Hippocampal formation (tissue), 2 donors: ENCODE measurements at regions not wholly inside any gene's neighbourhood (a gene's known extent, or its start where the extent isn't known, plus 50 kb on each side); places are given as distances from the start of the nearest gene placed in this dataset.

Source experiments
- DNase-seq, 2 donors: peaks; one replicate each; lab custom pipeline; 2025; lab: John Stamatoyannopoulos, UW

DNA sequence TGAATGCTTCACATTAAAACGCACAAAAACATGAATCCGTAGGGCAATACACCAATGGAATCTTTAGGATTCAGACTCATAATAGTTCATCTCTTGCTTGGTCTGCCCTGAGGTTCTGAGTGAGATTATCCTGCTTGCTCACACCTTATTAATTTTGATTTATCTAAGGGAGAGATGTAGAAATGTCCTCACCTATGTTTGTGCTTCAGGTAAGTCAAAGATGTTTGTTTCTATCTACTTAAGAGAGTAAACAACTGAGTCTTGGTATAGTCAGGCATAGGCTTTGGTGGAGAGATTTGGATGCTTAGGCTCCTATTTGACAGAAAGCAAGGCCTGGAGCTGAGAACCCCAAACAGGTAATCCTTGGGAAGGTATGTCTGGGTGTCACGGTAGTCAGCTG lies 231.0 kb upstream of the TNP1 start:
- no peak for DNase-seq

DNA sequence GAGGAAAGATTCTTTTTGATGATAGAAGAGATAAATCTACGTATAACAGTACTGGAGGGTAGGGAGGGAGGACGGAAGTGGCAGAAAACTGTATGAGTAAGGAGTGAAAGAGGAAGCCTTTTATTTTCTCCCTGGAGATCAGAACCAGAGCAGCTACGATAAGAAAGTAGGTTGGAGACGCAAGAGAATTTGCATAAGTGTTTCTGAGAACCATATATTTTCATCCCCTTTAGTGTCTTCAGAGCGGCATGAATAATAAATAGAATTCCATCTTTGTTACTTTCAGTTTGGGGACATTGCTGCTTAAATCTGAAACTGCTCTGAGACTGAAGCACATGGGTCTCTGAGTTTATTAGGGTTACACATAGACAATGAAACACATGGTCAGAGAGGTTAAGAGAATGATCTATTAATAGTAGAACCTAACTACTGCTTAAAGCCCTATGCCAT lies 230.2 kb upstream of the TNP1 start:
- no peak for DNase-seq

DNA sequence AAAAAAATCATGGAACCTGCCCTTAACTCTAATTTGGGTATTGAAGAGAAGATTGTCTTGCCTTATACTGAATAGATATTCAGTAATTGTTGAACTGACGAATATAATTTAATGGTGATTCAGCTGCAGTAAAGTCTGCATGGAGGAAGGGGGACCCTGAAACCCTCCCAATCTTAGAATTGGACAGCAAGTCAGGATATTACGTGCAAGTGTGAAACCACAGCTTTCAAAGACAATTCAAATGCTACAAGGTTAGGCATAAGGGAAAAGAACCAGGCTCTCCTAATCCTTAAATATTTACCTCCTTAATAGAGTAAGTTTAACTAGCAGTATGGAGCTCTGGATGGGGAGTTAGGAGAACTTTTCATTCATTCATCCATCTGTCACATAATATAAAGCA lies 226.9 kb upstream of the TNP1 start:
- no peak for DNase-seq

DNA sequence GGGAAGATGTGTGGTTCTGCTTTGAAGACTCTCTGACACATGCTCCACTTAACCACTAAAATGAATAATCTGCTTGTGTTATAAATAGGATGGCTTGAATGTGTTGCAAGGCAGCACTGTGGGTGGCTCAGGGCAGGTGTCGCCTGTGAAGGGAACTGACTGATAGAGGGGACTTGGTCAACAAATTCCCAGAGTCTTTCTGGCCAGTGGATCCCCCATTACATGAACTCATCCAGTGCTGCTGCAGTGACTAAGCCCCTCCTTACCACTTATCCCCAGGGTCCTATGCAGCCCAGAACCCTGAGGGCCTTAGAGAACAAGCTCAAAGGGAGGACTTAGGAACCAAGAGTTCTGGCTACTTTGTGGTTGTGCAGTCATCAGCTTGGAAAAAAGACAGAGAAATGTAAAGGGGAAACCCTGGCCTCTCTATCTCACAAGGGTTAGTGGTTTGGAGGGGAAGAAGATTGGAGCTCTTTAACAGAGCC lies 226.2 kb upstream of the TNP1 start:
- DNase-seq: no peak

DNA sequence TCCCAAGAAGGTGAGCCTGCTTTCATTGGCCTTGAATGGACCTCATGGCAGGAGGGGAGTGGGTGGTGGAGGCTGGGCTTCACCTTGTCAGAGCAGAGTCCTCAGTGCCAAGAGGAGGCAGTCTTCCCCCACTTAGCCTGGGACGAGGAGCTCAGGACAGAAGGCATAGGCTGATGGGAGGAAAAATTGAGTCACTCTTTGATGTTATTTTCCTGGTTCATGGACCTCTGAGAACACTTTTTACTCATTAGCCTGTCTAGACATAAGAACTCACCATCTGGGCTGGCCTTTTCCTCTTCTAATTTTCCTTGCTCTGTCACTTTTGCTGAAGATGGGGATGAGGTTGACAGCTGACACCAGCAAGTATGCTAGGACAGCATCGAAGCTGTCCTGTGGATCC lies 225.7 kb upstream of the TNP1 start:
- DNase-seq: no peak

DNA sequence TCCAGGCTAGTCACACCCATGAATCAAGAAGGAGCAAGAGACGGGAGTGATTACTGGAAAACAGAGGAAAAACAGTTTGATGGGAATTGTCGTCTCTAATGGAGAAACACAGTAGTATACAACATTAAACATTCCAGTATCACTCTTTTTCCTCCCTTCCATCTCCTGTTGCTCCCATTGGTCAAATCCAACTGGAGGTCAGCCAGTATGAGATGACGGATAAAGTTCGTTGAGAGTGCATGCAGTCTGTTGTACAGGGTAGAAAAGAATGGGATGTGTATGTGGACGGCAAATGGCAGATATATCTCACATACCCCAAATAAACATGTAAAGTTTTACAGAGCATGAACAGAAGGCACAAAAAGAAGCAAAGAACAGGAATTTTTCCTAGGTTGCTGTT lies 221.9 kb upstream of the TNP1 start:
- no peak for DNase-seq

DNA sequence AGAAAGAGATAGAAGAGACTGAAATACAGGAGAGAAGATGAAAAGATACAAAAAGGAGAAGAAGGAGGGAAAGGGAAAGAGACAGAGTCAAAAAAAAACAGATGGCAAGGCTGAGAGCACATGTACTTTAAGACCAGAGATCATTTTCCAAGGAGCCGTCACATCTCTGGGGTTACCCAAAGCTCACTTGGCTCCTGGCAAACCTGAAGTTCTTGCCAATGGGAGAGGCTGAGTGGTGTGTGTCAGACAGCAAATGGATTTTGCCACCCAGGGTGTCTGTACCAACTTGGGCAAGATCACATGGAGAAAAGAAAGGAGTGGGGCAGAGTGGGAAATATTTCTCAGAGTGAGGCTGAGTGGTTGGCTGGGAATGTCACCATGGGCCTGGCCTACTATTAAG lies 219.3 kb upstream of the TNP1 start:
- DNase-seq: no peak

DNA sequence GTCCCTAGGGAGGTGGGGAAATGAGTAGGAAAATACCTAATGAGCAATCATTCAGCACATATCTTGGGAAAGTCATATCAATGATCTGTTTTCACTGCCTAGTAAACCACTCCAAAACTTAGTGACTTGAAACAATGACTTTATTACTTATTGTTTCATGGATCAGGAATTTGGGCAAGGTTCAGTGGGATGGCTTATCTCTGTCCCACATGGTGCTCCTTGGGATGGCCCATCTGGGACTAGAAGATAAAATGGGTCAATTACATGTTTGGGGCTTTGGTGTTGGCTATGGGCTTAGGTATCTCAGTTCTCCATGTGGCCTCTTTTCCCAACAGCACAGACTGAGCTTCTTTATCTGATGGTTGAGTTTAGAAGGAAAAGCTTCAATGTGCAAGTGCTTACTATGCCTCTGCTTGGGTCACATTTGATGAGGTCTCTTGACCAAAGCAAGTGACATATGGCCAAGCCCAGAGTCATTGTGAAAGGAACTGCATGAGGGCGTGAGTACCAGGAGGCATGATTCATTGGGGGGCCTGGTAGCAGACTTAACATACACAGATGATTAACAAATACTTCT lies 218.1 kb upstream of the TNP1 start:
- no peak for DNase-seq

DNA sequence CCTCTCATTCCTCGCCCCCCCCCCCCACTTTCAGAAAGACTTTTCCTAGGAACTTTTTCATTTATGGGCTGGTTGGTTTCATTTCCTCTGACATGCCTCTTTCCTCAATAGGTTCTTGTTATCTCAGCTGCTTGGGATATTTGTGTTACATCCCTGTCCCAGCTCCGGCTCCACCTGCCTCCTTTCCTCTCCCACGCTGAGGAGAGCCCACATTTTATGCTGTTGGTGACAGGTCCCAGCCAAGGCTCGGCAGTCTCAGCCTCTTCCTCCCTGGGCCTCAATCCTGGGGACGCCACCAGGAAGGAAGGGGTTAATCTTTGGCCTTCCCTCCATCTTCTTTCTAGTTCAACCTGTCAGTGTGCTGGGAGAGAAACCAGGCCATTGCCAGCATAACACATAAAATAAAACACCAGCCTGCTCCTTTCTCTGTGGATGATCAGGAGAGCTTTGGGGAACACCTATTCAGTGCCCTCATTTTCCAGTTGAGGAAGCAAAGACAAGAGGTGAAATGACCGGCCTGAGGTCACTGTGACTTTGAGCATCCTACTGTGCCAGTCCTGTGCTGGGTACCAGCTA lies 216.9 kb upstream of the TNP1 start:
- DNase-seq: no peak

DNA sequence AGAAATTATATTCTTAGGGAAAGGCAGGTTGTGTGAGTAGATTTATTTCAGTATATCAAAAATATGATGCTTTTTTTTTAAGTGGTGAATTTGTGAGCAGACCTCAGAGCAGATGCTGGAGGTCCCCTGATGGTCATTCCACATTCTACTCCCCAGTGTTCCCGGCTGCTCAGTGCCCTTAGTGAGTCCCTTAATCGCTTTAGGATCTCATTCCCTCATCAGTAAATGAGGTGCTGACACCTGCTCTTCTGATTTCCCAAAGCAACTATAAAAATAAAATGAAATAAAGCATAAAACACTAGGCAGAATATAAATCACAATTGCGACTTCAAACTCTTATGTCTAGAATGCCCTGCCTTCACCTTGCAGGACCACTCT lies 216.2 kb upstream of the TNP1 start:
- DNase-seq: no peak

DNA sequence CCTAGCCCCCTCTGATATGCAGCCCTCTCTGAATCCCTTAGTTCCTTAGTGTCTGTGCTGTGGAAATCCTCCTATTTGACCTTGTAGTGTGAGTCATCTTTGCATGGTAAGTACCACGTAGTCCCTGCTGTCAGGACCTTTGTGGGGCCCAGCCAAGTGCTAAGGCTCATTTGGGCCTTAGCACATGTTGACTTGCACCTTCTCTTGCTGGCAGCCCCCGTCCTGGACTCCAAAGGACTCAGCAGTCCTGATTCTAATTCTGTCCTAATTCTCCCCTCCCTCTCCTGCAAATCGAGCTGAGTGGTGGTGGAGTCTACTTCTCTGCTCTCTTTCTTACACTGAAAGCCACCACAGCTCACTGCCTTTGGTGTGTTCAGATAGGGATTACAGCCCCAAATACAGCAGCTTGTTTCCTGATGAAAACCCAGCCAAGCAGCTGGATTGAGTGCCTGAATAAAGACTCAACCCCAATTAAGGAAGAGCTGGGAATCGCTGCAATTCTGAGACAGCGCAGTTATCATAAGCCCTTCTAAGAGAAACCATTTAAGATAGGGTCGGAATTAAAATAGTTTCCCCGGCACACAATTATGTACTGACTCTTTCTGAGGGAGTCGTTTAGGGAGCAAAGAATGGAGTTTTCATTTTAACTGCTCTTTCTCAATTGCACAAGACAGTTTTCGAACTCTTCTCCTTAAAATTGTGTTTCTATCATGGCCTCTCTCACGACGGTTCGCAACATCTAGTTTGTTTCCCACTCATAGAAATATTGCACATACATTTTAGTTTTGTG lies 215.6 kb upstream of the TNP1 start:
- no peak for DNase-seq

DNA sequence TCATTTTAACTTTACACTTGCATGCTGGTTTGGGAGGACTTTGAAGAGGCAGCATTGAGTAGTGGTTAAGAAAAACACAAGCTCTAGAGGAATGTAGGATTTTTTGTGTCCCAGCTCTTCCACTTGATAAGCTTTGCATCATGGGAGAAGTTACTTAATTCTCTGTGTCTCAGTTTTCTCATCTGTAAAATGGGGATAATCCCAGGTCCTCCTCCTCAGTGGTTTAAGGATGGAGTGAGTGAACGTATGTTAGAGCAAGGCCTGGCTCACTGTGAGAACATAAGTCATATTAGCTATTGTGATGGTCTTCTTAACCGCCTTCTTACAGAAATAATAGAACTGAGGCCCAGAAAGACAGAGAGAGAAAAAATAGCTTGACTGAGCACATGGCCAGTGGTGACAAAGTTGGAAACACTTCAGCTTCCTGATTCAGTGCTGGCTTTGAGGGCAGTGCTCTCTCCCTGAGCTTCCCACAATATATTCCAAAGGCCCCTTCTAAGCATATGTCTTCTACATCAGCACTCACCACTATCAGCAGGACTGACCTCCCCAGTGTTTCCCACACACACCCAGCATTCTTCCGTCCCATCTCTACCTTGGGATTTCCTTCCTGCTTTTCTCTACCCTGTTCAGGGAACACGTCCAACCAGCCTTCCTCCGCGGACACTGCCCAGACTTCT lies 214.9 kb upstream of the TNP1 start:
- no peak for DNase-seq

DNA sequence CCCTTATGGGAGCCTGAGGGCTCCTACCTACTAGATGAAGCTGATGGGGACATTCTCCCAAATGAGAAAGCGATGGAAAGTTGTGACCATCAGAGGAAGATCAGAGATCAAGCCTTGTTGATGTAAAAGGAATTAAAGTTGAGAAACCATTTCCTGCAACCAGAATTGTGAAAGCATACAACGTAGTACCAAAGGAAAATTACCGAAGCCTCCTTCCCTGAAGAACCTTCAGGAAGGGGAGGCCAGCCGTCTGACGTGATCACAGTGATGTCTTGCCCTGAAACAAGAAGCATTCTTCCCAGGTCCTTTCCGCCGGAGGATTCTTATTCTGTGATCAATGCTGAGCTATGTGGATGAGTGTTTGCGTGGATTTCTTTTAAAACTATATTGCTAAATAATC lies 211.6 kb upstream of the TNP1 start:
- no peak for DNase-seq

DNA sequence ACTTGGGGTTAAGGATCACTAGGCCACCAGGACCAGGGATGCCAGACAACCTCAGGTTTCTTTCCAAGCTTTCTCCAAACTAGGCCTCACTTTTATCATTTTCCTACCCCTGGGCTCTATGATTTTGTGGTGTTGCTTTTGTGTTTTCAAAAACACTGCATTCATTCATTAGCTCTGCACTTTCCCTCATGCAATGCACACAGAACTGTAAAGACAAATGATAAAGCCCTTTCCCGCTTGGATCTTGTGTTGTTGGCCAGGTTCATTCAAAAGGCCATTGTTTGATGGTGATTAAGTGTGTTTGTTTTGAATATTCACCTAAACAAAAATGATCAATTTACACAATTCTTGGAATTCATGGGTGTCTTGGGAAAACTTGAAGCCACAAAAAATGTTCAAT lies 210.7 kb upstream of the TNP1 start:
- no peak for DNase-seq

DNA sequence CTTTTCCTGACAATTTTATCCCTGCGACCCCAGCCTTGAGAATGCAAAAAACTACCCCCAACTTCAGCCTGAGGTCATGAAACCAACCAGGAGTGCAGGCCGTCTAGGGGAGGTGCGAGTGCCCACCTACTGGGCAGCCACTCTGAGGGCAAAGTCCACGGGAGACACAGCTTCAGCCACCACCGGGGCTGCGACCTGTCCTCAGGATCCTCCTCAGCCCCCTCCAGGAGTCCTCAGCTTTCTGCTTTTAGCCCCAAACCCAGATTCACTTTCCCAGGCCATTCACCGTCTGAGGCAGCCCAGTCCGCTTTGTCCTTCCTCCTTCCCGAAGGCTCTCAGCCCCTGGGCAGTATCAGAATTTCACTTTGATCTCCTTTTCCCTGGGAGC lies 210.2 kb upstream of the TNP1 start:
- no peak for DNase-seq

DNA sequence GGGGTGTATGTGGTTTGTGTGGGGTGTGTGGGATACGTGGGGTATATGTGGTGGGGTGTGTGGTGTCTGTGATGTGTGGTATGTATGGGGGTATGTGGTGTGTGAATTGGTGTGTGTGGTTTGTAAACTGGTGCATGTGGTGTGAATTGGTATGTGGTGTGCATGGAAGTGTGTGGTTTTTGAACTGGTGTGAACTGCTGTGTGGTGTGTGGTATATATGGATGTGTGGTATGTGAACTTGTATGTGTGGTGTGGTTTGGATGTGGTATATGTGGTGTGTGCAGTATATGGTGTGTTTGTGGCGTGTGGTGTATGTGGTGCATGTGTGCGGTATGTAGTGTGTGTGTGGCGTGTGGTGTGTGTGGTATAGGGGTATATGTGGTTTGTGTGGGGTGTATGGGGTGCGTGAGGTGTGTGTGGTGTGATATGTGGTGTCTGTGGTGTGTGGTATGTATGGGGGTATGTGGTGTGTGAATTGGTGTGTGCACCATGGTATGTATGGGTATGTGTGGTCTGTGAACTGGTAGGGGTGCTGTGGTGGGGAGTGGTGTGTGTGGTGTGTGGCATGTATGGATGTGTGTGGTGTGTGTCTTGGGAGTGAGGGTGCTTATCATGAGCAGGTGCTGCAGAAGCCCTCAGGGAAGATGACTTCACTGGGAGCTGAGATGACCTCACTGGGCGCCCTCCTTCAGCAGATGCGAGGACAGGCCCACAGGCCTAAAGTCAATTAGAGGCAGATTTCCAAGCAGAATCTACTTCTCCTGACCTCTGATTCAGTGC lies 209.6 kb upstream of the TNP1 start:
- DNase-seq: no peak

DNA sequence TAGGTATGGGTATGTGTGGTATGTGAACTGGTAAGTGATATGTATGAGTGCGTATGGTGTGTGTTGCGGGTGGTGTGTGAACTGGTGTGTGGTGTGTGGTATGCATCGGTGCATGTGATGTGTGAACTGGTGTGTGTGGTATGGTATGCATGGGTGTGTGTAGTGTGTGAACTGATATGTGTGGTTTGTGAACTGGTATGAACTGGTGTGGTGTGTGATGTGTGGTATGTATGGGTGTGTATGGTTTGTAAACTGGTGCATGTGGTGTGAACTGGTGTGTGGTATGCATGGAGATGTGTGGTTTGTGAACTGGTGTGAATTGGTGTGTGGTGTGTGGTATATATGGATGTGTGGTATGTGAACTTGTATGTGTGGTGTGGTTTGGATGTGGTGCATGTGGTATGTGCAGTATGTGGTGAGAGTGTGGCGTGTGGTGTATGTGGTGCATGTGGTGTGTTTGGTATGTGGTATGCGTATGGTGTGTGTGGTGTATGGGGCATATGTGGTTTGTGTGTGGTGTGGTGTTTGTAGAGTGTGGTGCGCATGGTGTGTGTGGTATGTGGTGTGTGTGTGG lies 208.9 kb upstream of the TNP1 start:
- DNase-seq: no peak

DNA sequence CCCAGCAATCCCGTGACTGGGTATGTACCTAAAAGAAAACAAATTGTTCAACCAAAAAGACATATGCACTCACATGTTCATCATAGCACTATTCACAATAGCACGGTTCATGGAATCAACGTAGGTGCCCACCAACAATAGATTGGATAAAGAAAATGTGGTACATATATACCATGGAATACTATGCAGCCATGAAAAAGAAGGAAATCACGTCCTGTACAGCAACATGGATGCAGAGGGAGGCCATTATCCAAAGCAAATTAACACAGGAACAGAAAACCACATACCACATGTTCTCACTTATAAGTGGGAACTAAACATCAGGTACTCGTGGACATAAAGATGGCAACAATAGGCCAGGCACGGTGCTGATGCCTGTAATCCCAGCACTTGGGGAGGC lies 207.9 kb upstream of the TNP1 start:
- DNase-seq: no peak

DNA sequence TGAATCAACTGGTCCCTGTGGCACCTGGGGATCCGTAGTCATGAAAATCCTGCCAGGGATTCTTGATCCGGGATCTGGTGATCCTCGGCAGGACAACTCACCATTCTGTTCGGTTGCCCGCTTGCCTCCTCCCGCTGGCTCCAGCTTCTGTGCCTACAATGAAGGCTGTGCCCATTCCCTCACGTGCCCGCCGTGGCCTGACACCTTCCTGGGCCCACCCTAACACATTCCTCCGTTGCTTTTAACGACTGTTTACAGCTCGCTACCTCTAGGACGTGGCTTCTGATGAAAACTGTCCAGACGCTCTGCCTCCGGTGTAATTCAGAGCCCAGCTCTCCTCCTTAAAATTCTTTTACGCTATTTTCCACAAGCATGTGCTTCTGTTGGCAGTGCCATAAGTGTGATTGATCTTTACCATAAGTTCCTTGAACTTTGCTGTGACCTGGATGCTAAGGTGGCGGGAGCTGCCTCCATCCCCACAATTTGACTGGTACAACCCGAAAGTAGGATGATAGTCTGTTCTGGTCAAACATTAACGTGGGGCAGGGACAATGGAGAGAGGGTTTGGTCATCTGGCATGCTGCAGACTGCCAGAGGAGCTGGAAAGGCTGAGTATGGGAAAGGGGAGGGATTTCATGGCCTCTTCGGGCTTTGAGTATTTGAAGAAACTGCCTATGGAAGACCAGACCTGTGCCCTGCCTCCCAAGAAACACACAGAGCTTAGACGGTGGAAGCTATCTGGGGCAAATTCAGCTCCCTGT lies 206.8 kb upstream of the TNP1 start:
- no peak for DNase-seq

DNA sequence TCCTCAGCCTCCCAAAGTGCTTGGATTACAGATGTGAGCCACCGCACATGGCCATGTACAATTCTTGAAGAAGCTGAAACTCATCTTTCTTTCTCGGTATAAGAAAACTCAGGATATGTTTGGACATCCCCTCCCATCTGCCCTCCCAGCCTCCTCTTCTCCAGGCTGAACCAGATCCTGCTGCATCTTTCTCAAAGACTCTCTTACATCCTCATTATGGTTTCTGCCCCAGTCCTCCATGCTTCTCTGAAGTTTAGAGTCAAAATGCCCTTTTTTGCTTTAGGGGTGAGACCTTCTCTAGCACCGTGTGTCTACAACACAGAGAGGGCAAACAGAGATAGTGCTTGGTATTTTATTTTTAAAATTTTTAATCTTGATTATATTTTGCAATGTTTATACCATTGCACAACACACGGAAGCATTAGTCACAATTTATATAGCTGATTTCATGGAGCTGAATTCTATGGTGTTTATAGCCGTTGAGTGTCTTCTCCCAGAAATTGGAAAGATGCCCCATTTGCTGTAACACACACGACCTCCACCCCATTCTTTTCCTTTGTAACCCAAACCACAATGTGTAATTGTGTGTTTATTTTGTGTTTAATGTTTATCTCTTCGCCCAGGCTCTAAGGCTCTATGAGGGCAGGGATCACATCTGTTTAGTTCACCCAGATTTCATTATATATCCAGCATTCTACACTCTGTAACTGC lies 206.0 kb upstream of the TNP1 start:
- no peak for DNase-seq

DNA sequence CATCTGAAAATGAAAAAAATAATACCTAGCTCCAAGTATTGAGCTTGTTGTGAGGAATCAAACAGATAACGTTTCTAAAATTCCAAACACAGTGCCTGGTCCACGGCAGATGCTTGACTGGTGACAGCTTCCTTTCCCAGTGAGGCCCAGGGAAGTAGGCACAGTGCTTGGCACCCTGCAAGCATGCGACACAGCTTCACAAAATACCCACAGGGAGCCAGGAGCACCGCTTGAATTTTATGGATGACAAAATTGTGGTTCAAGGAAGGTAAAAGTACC lies 205.1 kb upstream of the TNP1 start:
- DNase-seq: no peak
